Right ventricle myocardium inferior (tissue), 1 donor: ENCODE measurements at regions not wholly inside any gene's neighbourhood (a gene's known extent, or its start where the extent isn't known, plus 50 kb on each side); places are given as distances from the start of the nearest gene placed in this dataset. TPM values are rescaled to one million over a fixed set of nuclear protein-coding genes. Genes with fewer than 3 reads are reported as not detected.

Experiments
- microRNA-seq: library from miRNA; unstranded; fragments of <30 nt; microRNA quantifications from one replicate; pipeline ENCODE4 v1.2.0, GENCODE V29; 2020
- donor health status: DM: no; HTN: yes; CAD: no; lungs with severe emphysema.

Small RNAs in the stretch of these regions (microRNA-seq; reads per million reads assigned to microRNA genes)
- not detected for gene MIR6080
